ENCODE measurements at regions not wholly inside any gene's neighbourhood (a gene's known extent, or its start where the extent isn't known, plus 50 kb on each side); places are given as distances from the start of the nearest gene placed in this dataset.
A peak's percentile ranks its signal among the peaks of the same experiment; 100 is the strongest.

DNA sequence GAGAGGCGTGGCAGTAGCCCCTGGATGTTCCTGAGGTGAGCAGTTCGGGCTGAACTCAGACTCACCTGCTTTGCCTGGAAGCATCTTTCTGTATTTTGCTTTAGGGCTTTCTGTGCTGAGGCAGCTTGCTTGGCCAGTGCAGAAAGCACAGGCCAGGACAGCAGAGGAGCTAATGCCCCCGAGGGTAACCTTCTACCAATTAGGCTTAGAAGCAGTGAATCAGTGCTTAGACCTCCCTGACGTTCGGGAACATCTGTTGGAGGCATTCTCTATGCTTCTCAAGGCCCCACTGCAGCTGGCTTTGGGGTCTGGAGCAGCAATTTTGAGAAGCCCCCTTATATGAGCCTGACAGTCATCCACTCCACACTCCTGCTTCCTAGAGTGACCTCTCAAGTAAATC, 350.7 kb upstream of the PROK2 start:
- H3K9me3 ChIP-seq (ENCODE audit: control insufficient read depth in 2 of 2, insufficient read depth in 1 of 2, low read length in 1 of 2) = no peaks in the 10 kb centered on the region
- no peaks in the 10 kb centered on the region for H3K36me3 ChIP-seq (ENCODE audit: control insufficient read depth in 2 of 2, insufficient read depth in 2 of 2, low read length in 1 of 2)
- DNase-seq (ENCODE audit: low read depth in 6 of 9, low spot score in 9 of 9) = no peak
- WGBS = 91% methylated on average over 5 of the region's 5 CpGs
- no peak overlapping the region for H3K4me3 ChIP-seq (ENCODE audit: low read length in 2 of 2)
- H3K4me1 ChIP-seq (ENCODE audit: control insufficient read depth in 2 of 2, insufficient read depth in 2 of 2, low read length in 2 of 2) = peaks cover 12 to 33% of the 10 kb centered on the region in 2 donors
- no peaks in the 10 kb centered on the region for H3K27me3 ChIP-seq (ENCODE audit: control insufficient read depth in 2 of 2, insufficient read depth in 1 of 2, low read length in 1 of 2)
- H3K27ac ChIP-seq (ENCODE audit: low read depth in 1 of 2, low read length in 1 of 2) = no peak overlapping the region

DNA sequence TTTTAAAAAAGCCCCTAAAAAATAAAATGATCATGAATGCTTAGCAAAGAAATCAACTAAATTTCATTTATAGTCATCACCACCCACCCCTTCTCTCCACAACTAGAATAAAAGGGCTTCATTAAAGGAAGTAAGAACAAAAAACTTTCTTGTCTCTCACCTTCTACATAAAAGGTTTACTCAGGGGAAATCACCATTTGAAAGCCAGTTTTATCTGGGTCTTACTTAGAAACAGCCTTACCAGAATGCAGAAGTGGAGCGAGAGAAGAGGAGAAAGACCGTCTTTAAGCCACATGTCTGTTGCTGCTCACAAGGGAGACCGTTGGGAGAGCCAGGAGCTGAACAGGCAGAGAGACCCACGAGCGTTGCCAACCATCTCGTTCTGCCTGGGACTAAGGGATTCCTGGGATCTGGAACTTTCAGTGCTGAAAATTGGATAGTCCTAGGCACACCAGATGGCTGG, 350.1 kb upstream of the PROK2 start:
- Histone ChIP-seq H3K27me3 (ENCODE audit: control insufficient read depth in 2 of 2, insufficient read depth in 1 of 2, low read length in 1 of 2) (no peaks in the 10 kb centered on the region), H3K9me3 (ENCODE audit: control insufficient read depth in 2 of 2, insufficient read depth in 1 of 2, low read length in 1 of 2) (no peaks in the 10 kb centered on the region), H3K36me3 (ENCODE audit: control insufficient read depth in 2 of 2, insufficient read depth in 2 of 2, low read length in 1 of 2) (no peaks in the 10 kb centered on the region), H3K27ac (ENCODE audit: low read depth in 1 of 2, low read length in 1 of 2) (peak overlapping the region in 1 of 2 donors; percentile 56), H3K4me1 (ENCODE audit: control insufficient read depth in 2 of 2, insufficient read depth in 2 of 2, low read length in 2 of 2) (peaks cover 12 to 33% of the 10 kb centered on the region in 2 donors), H3K4me3 (ENCODE audit: low read length in 2 of 2) (no peak overlapping the region)
- DNase-seq (ENCODE audit: low read depth in 6 of 9, low spot score in 9 of 9) = peak in 6 of 9 donors; percentile 25 to 73 (median 35)
- 12% methylated on average over 6 of the region's 6 CpGs for WGBS

DNA sequence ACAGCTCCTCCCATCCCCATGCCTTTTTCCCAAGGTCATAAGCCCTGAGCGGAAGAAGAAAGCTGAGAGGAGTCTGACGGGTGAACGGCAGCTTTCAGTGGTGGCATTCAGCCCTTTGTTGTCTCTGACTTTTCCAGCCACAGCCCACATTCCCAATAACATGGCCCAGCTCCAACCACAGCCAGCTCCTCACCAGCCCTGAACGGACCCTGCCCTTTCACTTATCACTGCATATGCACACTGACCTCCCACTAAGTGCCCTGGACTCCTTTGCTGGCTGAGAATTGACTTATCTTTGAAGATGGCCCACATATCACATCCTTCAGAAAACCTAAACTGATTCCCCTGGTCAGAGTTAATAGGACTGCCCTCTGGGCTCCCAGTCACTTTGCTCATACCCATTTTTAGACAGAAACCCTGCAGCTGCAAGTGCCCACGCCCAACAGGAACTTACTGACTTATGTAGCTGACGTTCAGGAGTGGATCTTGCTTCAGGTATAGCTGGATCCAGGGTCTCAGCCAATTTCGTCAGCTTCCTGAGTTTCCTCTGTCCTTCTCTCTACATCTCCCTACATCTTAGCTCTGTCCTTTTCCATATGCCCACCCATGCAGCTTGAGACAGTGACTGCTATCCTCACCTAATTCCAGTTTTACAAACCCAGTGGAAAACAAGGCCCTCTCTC, 348.5 kb upstream of the PROK2 start:
- Histone ChIP-seq H3K27ac (ENCODE audit: low read depth in 1 of 2, low read length in 1 of 2) (no peak overlapping the region), H3K27me3 (ENCODE audit: control insufficient read depth in 2 of 2, insufficient read depth in 1 of 2, low read length in 1 of 2) (no peaks in the 10 kb centered on the region), H3K36me3 (ENCODE audit: control insufficient read depth in 2 of 2, insufficient read depth in 2 of 2, low read length in 1 of 2) (no peaks in the 10 kb centered on the region), H3K9me3 (ENCODE audit: control insufficient read depth in 2 of 2, insufficient read depth in 1 of 2, low read length in 1 of 2) (no peaks in the 10 kb centered on the region), H3K4me3 (ENCODE audit: low read length in 2 of 2) (no peak overlapping the region), H3K4me1 (ENCODE audit: control insufficient read depth in 2 of 2, insufficient read depth in 2 of 2, low read length in 2 of 2) (peaks cover 12 to 33% of the 10 kb centered on the region in 2 donors)
- DNase-seq (ENCODE audit: low read depth in 6 of 9, low spot score in 9 of 9) = no peak
- 97% methylated on average over 7 of the region's 7 CpGs for WGBS

GRCh38 chr3:72131899-72132298, 347.0 kb upstream of the PROK2 start:
- no peaks in the 10 kb centered on the region for H3K27me3 ChIP-seq (ENCODE audit: control insufficient read depth in 2 of 2, insufficient read depth in 1 of 2, low read length in 1 of 2)
- no peaks in the 10 kb centered on the region for H3K36me3 ChIP-seq (ENCODE audit: control insufficient read depth in 2 of 2, insufficient read depth in 2 of 2, low read length in 1 of 2)
- H3K4me3 ChIP-seq (ENCODE audit: low read length in 2 of 2) = no peak overlapping the region
- WGBS = 73% methylated on average over 1 of the region's 1 CpG
- no peaks in the 10 kb centered on the region for H3K9me3 ChIP-seq (ENCODE audit: control insufficient read depth in 2 of 2, insufficient read depth in 1 of 2, low read length in 1 of 2)
- DNase-seq (ENCODE audit: low read depth in 6 of 9, low spot score in 9 of 9) = no peak
- peaks cover 12 to 19% of the 10 kb centered on the region in 2 donors for H3K4me1 ChIP-seq (ENCODE audit: control insufficient read depth in 2 of 2, insufficient read depth in 2 of 2, low read length in 2 of 2)
- no peak overlapping the region for H3K27ac ChIP-seq (ENCODE audit: low read depth in 1 of 2, low read length in 1 of 2)

GRCh38 chr3:72130565-72130964, 345.6 kb upstream of the PROK2 start:
- H3K36me3 ChIP-seq (ENCODE audit: control insufficient read depth in 2 of 2, insufficient read depth in 2 of 2, low read length in 1 of 2) = no peaks in the 10 kb centered on the region
- no peaks in the 10 kb centered on the region for H3K27me3 ChIP-seq (ENCODE audit: control insufficient read depth in 2 of 2, insufficient read depth in 1 of 2, low read length in 1 of 2)
- no peak overlapping the region for H3K27ac ChIP-seq (ENCODE audit: low read depth in 1 of 2, low read length in 1 of 2)
- H3K4me1 ChIP-seq (ENCODE audit: control insufficient read depth in 2 of 2, insufficient read depth in 2 of 2, low read length in 2 of 2) = peaks cover 8 to 11% of the 10 kb centered on the region in 2 donors
- DNase-seq (ENCODE audit: low read depth in 6 of 9, low spot score in 9 of 9) = no peak
- H3K9me3 ChIP-seq (ENCODE audit: control insufficient read depth in 2 of 2, insufficient read depth in 1 of 2, low read length in 1 of 2) = no peaks in the 10 kb centered on the region
- over 99% methylated on average over 3 of the region's 3 CpGs for WGBS
- H3K4me3 ChIP-seq (ENCODE audit: low read length in 2 of 2) = no peak overlapping the region

DNA sequence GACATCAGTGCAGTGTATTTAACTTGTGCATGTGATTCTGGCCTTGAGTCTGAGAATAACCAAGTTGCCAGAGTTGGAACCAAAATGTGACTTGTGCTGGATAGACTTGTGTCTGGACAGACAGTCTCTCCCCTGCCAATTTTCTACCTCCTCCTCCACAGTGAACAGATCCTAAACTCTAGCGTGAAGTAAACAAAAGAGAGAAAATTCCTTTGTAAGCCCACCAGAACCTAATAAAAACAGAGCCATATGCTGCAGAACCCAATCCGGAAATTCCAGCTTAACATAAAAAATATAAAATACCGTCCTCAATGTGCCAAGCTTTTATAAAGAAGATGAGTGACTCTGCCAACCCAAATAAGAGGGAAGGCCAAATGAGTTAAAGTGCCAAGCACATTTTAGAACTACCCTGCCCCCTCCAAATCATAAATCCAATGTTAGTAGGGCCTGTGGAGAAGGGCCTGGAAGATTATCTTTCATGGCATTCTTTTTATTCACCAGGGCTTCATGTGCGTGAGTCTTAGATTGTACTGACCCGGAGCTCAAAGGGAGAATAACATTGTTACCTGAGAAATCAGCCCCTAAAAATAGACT, 344.6 kb upstream of the PROK2 start:
- no peak overlapping the region for H3K4me3 ChIP-seq (ENCODE audit: low read length in 2 of 2)
- H3K4me1 ChIP-seq (ENCODE audit: control insufficient read depth in 2 of 2, insufficient read depth in 2 of 2, low read length in 2 of 2) = peaks cover 0 to 2% of the 10 kb centered on the region in 2 donors
- H3K36me3 ChIP-seq (ENCODE audit: control insufficient read depth in 2 of 2, insufficient read depth in 2 of 2, low read length in 1 of 2) = no peaks in the 10 kb centered on the region
- DNase-seq (ENCODE audit: low read depth in 6 of 9, low spot score in 9 of 9) = no peak
- 92% methylated on average over 5 of the region's 5 CpGs for WGBS
- H3K9me3 ChIP-seq (ENCODE audit: control insufficient read depth in 2 of 2, insufficient read depth in 1 of 2, low read length in 1 of 2) = no peaks in the 10 kb centered on the region
- no peaks in the 10 kb centered on the region for H3K27me3 ChIP-seq (ENCODE audit: control insufficient read depth in 2 of 2, insufficient read depth in 1 of 2, low read length in 1 of 2)
- no peak overlapping the region for H3K27ac ChIP-seq (ENCODE audit: low read depth in 1 of 2, low read length in 1 of 2)

DNA sequence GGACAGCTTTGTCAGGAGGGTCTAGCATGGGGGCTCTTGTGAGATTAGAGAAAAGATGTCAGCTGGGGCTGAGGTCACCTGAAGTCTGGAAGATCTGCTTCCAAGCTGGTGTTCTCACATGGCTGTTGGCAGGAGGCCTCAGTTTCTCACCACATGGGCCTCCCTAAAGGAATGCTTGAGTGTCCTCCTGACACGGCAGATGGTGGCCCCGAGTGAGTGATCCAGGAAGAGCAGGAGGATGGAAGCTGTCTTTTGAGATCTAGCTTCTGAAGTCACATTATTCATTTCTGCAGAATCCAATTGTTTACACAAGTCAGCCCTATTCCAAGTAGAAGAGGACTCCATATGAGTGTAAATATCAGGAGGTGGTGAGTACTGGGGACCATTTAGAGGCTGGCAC, 344.0 kb upstream of the PROK2 start:
- Histone ChIP-seq H3K4me1 (ENCODE audit: control insufficient read depth in 2 of 2, insufficient read depth in 2 of 2, low read length in 2 of 2) (no peaks in the 10 kb centered on the region), H3K27me3 (ENCODE audit: control insufficient read depth in 2 of 2, insufficient read depth in 1 of 2, low read length in 1 of 2) (no peaks in the 10 kb centered on the region), H3K36me3 (ENCODE audit: control insufficient read depth in 2 of 2, insufficient read depth in 2 of 2, low read length in 1 of 2) (no peaks in the 10 kb centered on the region), H3K9me3 (ENCODE audit: control insufficient read depth in 2 of 2, insufficient read depth in 1 of 2, low read length in 1 of 2) (no peaks in the 10 kb centered on the region), H3K27ac (ENCODE audit: low read depth in 1 of 2, low read length in 1 of 2) (no peak overlapping the region), H3K4me3 (ENCODE audit: low read length in 2 of 2) (no peak overlapping the region)
- 99% methylated on average over 2 of the region's 2 CpGs for WGBS
- no peak for DNase-seq (ENCODE audit: low read depth in 6 of 9, low spot score in 9 of 9)

DNA sequence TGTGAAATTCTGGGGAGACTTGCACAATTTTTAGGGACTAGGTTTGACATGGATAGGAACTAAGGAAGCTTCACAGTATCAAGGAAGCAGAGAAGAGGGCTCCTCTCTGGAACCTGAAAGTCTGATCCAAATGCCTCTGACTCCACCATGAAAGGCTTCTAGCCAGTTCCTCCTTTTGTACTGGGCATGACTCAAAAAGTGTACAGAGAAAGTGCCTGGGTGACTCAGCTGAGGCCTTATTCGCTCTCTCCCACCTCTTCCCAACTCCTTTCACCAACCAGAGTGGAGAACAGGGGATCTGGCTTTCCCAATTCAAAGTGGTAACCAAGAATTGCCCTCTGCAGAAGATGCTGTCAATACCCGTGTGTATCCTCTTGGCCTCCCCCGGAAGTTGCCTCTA, 342.9 kb upstream of the PROK2 start:
- DNase-seq (ENCODE audit: low read depth in 6 of 9, low spot score in 9 of 9) = no peak
- WGBS = 98% methylated on average over 3 of the region's 3 CpGs
- no peak overlapping the region for H3K4me3 ChIP-seq (ENCODE audit: low read length in 2 of 2)
- H3K4me1 ChIP-seq (ENCODE audit: control insufficient read depth in 2 of 2, insufficient read depth in 2 of 2, low read length in 2 of 2) = no peaks in the 10 kb centered on the region
- no peak overlapping the region for H3K27ac ChIP-seq (ENCODE audit: low read depth in 1 of 2, low read length in 1 of 2)
- H3K9me3 ChIP-seq (ENCODE audit: control insufficient read depth in 2 of 2, insufficient read depth in 1 of 2, low read length in 1 of 2) = no peaks in the 10 kb centered on the region
- no peaks in the 10 kb centered on the region for H3K36me3 ChIP-seq (ENCODE audit: control insufficient read depth in 2 of 2, insufficient read depth in 2 of 2, low read length in 1 of 2)
- no peaks in the 10 kb centered on the region for H3K27me3 ChIP-seq (ENCODE audit: control insufficient read depth in 2 of 2, insufficient read depth in 1 of 2, low read length in 1 of 2)

- WGBS = 97% methylated on average over 4 of the region's 4 CpGs
- Histone ChIP-seq H3K9me3 (ENCODE audit: control insufficient read depth in 2 of 2, insufficient read depth in 1 of 2, low read length in 1 of 2) (no peaks in the 10 kb centered on the region), H3K4me1 (ENCODE audit: control insufficient read depth in 2 of 2, insufficient read depth in 2 of 2, low read length in 2 of 2) (no peaks in the 10 kb centered on the region), H3K27me3 (ENCODE audit: control insufficient read depth in 2 of 2, insufficient read depth in 1 of 2, low read length in 1 of 2) (no peaks in the 10 kb centered on the region), H3K4me3 (ENCODE audit: low read length in 2 of 2) (no peak overlapping the region), H3K36me3 (ENCODE audit: control insufficient read depth in 2 of 2, insufficient read depth in 2 of 2, low read length in 1 of 2) (no peaks in the 10 kb centered on the region), H3K27ac (ENCODE audit: low read depth in 1 of 2, low read length in 1 of 2) (no peak overlapping the region)
- no peak for DNase-seq (ENCODE audit: low read depth in 6 of 9, low spot score in 9 of 9)
These were observed 342.3 kb upstream of the PROK2 start for GRCh38 chr3:72127224-72127612.

Measured in thymus (tissue), 11 donors.